ENCODE measurements at regions not wholly inside any gene's neighbourhood (a gene's known extent, or its start where the extent isn't known, plus 50 kb on each side); places are given as distances from the start of the nearest gene placed in this dataset.

DNA sequence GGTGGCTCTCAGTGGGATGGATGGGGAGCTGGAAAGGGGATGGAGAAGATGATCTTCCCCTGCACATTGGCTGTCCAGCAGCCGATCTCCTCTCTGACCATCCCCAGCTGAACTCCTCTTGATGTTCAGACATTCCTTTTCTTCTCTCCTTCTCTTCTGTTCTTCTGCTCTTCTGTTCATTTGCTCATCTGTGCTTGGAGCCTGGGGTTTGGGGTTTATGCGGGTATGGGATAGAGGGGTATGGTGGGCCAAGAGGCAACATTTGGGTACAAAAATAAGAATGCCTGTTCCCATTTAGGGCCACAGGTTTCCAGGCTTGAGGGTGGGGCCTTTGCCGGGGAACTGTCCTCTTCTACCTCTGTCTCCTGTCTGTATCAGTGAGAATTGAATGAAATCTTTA, 205.4 kb upstream of the XYLT1 start:
- H3K4me1 Mint-ChIP-seq (ENCODE audit: low read depth, unreplicated experiment): no peaks in the 10 kb centered on the region
- H3K4me3 Mint-ChIP-seq (ENCODE audit: unreplicated experiment): no peak overlapping the region
- no peaks in the 10 kb centered on the region for H3K27me3 Mint-ChIP-seq (ENCODE audit: unreplicated experiment)
- no peaks in the 10 kb centered on the region for H3K9me3 Mint-ChIP-seq (ENCODE audit: unreplicated experiment)
- no peak overlapping the region for H3K27ac Mint-ChIP-seq (ENCODE audit: unreplicated experiment)
- no peak for DNase-seq
- peaks cover 11% of the 10 kb centered on the region for H3K36me3 Mint-ChIP-seq (ENCODE audit: unreplicated experiment)
- TF ChIP-seq, protein P1, sequence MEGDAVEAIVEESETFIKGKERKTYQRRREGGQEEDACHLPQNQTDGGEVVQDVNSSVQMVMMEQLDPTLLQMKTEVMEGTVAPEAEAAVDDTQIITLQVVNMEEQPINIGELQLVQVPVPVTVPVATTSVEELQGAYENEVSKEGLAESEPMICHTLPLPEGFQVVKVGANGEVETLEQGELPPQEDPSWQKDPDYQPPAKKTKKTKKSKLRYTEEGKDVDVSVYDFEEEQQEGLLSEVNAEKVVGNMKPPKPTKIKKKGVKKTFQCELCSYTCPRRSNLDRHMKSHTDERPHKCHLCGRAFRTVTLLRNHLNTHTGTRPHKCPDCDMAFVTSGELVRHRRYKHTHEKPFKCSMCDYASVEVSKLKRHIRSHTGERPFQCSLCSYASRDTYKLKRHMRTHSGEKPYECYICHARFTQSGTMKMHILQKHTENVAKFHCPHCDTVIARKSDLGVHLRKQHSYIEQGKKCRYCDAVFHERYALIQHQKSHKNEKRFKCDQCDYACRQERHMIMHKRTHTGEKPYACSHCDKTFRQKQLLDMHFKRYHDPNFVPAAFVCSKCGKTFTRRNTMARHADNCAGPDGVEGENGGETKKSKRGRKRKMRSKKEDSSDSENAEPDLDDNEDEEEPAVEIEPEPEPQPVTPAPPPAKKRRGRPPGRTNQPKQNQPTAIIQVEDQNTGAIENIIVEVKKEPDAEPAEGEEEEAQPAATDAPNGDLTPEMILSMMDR (IDR thresholded peaks at IDR 0.05; ENCODE audit: partially characterized antibody, unreplicated experiment): no peak

DNA sequence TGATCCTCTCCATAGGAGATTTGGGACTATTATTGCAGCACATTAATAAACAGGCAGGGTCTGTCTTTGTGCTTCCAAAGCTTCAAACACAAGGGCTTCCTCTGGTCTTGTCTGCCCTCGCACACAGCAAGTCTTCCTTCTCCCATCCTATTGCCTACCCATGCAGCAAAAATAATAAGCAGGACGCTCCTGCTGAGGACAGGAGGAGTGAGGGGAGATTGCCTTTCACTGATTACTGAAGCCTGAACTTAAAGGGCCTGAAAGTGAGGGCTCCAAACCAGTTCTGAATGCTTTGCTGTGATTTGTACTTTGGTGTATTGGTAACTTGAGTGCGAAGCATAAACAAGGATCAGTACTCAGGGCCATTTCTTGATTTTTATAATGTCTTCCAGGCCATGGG, 197.6 kb upstream of the XYLT1 start:
- no peak for DNase-seq
- H3K36me3 Mint-ChIP-seq (ENCODE audit: unreplicated experiment): no peaks in the 10 kb centered on the region

DNA sequence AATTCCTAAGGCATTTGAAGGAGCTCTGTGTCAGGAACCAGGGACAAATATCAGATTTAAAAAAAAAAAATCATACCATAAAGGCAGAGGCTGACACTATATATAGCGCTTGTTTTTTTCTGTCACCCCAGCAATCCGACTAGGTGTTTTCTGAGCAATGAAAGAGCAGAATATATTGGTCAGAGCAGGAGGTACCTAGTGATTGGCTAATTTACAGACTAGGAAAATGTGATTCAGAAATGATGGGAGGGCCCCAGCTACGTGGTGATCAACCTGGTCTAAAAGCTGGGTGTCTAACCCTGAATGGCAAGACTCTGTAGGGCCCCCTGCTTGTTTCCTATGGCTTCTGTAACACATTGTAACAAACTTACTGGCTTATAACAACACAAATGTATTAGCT, 195.5 kb upstream of the XYLT1 start:
- Mint-ChIP-seq H3K27me3 (ENCODE audit: unreplicated experiment) (peaks cover 2% of the 10 kb centered on the region), H3K9me3 (ENCODE audit: unreplicated experiment) (peaks cover 2% of the 10 kb centered on the region), H3K4me1 (ENCODE audit: low read depth, unreplicated experiment) (no peaks in the 10 kb centered on the region), H3K27ac (ENCODE audit: unreplicated experiment) (no peak overlapping the region), H3K4me3 (ENCODE audit: unreplicated experiment) (no peak overlapping the region), H3K36me3 (ENCODE audit: unreplicated experiment) (no peaks in the 10 kb centered on the region)
- DNase-seq: no peak
- TF ChIP-seq, protein P1 (IDR thresholded peaks at IDR 0.05; ENCODE audit: partially characterized antibody, unreplicated experiment): no peak

More for the DNA sequence above, 197.6 kb upstream of the XYLT1 start:
- H3K27me3 Mint-ChIP-seq (ENCODE audit: unreplicated experiment): peaks cover 2% of the 10 kb centered on the region
- TF ChIP-seq, protein P1 (IDR thresholded peaks at IDR 0.05; ENCODE audit: partially characterized antibody, unreplicated experiment): no peak
- no peak overlapping the region for H3K4me3 Mint-ChIP-seq (ENCODE audit: unreplicated experiment)
- no peaks in the 10 kb centered on the region for H3K4me1 Mint-ChIP-seq (ENCODE audit: low read depth, unreplicated experiment)
- no peaks in the 10 kb centered on the region for H3K9me3 Mint-ChIP-seq (ENCODE audit: unreplicated experiment)
- H3K27ac Mint-ChIP-seq (ENCODE audit: unreplicated experiment): no peak overlapping the region

DNA sequence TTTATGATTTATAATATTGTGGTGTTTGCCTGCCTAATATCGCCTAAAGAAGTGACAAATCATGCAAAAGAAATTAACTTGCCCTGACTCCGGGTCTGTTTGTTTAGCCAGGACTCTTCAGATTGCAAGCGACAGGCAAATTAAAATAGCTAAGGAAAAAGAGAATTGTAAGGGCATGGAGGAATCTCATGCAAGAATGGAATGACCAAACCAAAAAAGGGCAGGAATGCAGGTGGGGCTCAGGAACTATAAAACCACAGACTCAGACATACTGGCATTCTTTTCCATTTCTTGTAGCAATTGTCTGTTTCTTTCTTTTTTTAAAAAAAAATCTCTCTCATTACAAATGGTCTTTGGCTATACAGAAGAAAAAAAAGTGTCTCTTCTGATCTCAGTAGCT, 188.1 kb upstream of the XYLT1 start:
- H3K4me1 Mint-ChIP-seq (ENCODE audit: low read depth, unreplicated experiment): peaks cover 15% of the 10 kb centered on the region
- DNase-seq: no peak
- no peak overlapping the region for H3K4me3 Mint-ChIP-seq (ENCODE audit: unreplicated experiment)
- H3K9me3 Mint-ChIP-seq (ENCODE audit: unreplicated experiment): peaks cover 4% of the 10 kb centered on the region
- TF ChIP-seq, protein P1 (IDR thresholded peaks at IDR 0.05; ENCODE audit: partially characterized antibody, unreplicated experiment): no peak
- H3K36me3 Mint-ChIP-seq (ENCODE audit: unreplicated experiment): no peaks in the 10 kb centered on the region
- peaks cover 4% of the 10 kb centered on the region for H3K27me3 Mint-ChIP-seq (ENCODE audit: unreplicated experiment)
- H3K27ac Mint-ChIP-seq (ENCODE audit: unreplicated experiment): no peak overlapping the region

DNA sequence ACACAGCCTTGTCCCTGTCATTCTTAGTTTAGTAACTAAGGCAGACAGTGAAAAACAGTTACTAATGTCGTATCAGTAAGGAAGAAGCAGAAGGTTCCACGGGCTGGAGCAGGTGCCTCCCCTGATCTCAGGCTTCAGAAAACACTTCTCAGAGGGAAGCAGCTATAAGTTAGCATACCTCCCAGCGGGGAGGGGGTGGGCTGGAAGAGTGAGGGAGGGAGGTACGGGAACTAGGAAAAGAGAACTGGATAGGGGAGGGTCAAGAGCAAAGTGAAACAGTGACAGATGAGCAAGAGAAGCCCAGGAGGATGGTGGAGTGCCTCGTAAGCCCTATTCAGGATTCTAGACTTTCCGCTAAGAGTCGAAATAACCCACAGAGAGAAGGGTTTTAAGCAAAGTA, 186.3 kb upstream of the XYLT1 start:
- TF ChIP-seq, protein P1 (IDR thresholded peaks at IDR 0.05; ENCODE audit: partially characterized antibody, unreplicated experiment): no peak
- H3K36me3 Mint-ChIP-seq (ENCODE audit: unreplicated experiment): no peaks in the 10 kb centered on the region
- H3K27ac Mint-ChIP-seq (ENCODE audit: unreplicated experiment): peak overlapping the region; percentile 53
- peaks cover 3% of the 10 kb centered on the region for H3K9me3 Mint-ChIP-seq (ENCODE audit: unreplicated experiment)
- H3K4me3 Mint-ChIP-seq (ENCODE audit: unreplicated experiment): no peak overlapping the region
- DNase-seq: peak; percentile 22
- H3K27me3 Mint-ChIP-seq (ENCODE audit: unreplicated experiment): peaks cover 6% of the 10 kb centered on the region
- peaks cover 17% of the 10 kb centered on the region for H3K4me1 Mint-ChIP-seq (ENCODE audit: low read depth, unreplicated experiment)

Measured in glutamatergic neuron (in vitro differentiated cells).